H9 (cell line): ENCODE measurements at regions not wholly inside any gene's neighbourhood (a gene's known extent, or its start where the extent isn't known, plus 50 kb on each side); places are given as distances from the start of the nearest gene placed in this dataset.

Experiments
- DNase-seq: peaks from one replicate; pipeline ENCODE4 v3.0.0-alpha.2; 2017
- H2AFZ ChIP-seq: one replicate; pipeline ENCODE4 v1.6.1; 2013; ENCODE audit warnings: mild to moderate bottlenecking, low read length, control low read depth, moderate library complexity
- H2AK5ac ChIP-seq: 2 replicates; pipeline ENCODE4 v1.6.1; 2013; ENCODE audit warnings: low read length, control low read depth, mixed read lengths; ENCODE audit not compliant: insufficient read length
- H2BK120ac ChIP-seq: one replicate; pipeline ENCODE4 v1.6.1; 2013; ENCODE audit warnings: low read depth, mild to moderate bottlenecking, low read length, control low read depth, inconsistent platforms; ENCODE audit not compliant: poor library complexity, severe bottlenecking
- H2BK12ac ChIP-seq: 2 replicates; pipeline ENCODE4 v1.6.1; 2013; ENCODE audit warnings: low read length, control low read depth, mixed read lengths, low read depth; ENCODE audit not compliant: insufficient read length
- H2BK15ac ChIP-seq: 2 replicates; pipeline ENCODE4 v1.6.1; 2013; ENCODE audit warnings: low read depth, low read length, control low read depth
- H2BK20ac ChIP-seq: one replicate; pipeline ENCODE4 v1.6.1; 2013; ENCODE audit warnings: low read depth, mild to moderate bottlenecking, low read length, control low read depth, inconsistent platforms; ENCODE audit not compliant: poor library complexity, severe bottlenecking
- H2BK5ac ChIP-seq: 2 replicates; pipeline ENCODE4 v1.6.1; 2013; ENCODE audit warnings: low read length, control low read depth, mixed read lengths; ENCODE audit not compliant: insufficient read length
- H3K14ac ChIP-seq: 2 replicates; pipeline ENCODE4 v1.6.1; 2013; ENCODE audit warnings: low read length, control low read depth; ENCODE audit not compliant: insufficient read depth
- H3K18ac ChIP-seq: 2 replicates; pipeline ENCODE4 v1.6.1; 2013; ENCODE audit warnings: low read depth, mild to moderate bottlenecking, mixed read lengths, low read length, control low read depth; ENCODE audit not compliant: insufficient read length
- H3K23ac ChIP-seq: 2 replicates; pipeline ENCODE4 v1.6.1; 2013; ENCODE audit warnings: low read length, control low read depth, mixed read lengths, low read depth; ENCODE audit not compliant: insufficient read length
- H3K23me2 ChIP-seq: 2 replicates; pipeline ENCODE4 v1.6.1; 2013; ENCODE audit warnings: low read depth, mild to moderate bottlenecking, mixed read lengths, low read length, control low read depth; ENCODE audit not compliant: insufficient read length, poor library complexity, severe bottlenecking
- H3K27ac ChIP-seq: 2 replicates; pipeline ENCODE4 v1.5.1; 2013; ENCODE audit warnings: low read length, control low read depth, mixed read lengths, low read depth; ENCODE audit not compliant: insufficient read length
- H3K27me3 ChIP-seq: 2 replicates; pipeline ENCODE4 v1.6.1; 2013; ENCODE audit warnings: low read length, control low read depth, inconsistent platforms; ENCODE audit not compliant: insufficient read depth
- H3K4ac ChIP-seq: 2 replicates; pipeline ENCODE4 v1.6.1; 2013; ENCODE audit warnings: low read depth, mild to moderate bottlenecking, control low read depth, inconsistent platforms, low read length, moderate library complexity
- H3K4me1 ChIP-seq: 2 replicates; pipeline ENCODE4 v1.6.1; 2013; ENCODE audit warnings: low read length, control low read depth, inconsistent platforms; ENCODE audit not compliant: insufficient read depth
- H3K4me2 ChIP-seq: 2 replicates; pipeline ENCODE4 v1.6.1; 2013; ENCODE audit warnings: low read length, control low read depth, mixed read lengths; ENCODE audit not compliant: insufficient read length, insufficient read depth
- H3K56ac ChIP-seq: 2 replicates; pipeline ENCODE4 v1.6.1; 2013; ENCODE audit warnings: low read depth, mild to moderate bottlenecking, mixed read lengths, low read length, control low read depth; ENCODE audit not compliant: insufficient read length
- H3K79me1 ChIP-seq: 2 replicates; pipeline ENCODE4 v1.6.1; 2013; ENCODE audit warnings: low read depth, mild to moderate bottlenecking, moderate library complexity, low read length, control low read depth, inconsistent platforms; ENCODE audit not compliant: insufficient read depth, poor library complexity, severe bottlenecking
- H3K79me2 ChIP-seq: 2 replicates; pipeline ENCODE4 v1.6.1; 2013; ENCODE audit warnings: low read length, control low read depth, inconsistent platforms; ENCODE audit not compliant: insufficient read depth
- H3K9ac ChIP-seq: 2 replicates; pipeline ENCODE4 v1.6.1; 2013; ENCODE audit warnings: low read length, control low read depth, mixed read lengths; ENCODE audit not compliant: insufficient read length; ENCODE audit errors: extremely low read depth
- H3K9me3 ChIP-seq: one replicate; pipeline ENCODE4 v1.6.1; 2013; ENCODE audit warnings: low read depth, low read length, inconsistent platforms; ENCODE audit not compliant: control insufficient read depth
- H3T11ph ChIP-seq: one replicate; pipeline ENCODE4 v1.6.1; 2013; ENCODE audit warnings: mild to moderate bottlenecking, low read length, control low read depth, inconsistent platforms
- H4K20me1 ChIP-seq: one replicate; pipeline ENCODE4 v1.6.1; 2013; ENCODE audit not compliant: control insufficient read depth, insufficient read length, insufficient read depth
- H4K5ac ChIP-seq: 2 replicates; pipeline ENCODE4 v1.6.1; 2013; ENCODE audit warnings: low read depth, mild to moderate bottlenecking, mixed read lengths, low read length, control low read depth; ENCODE audit not compliant: insufficient read length
- H4K8ac ChIP-seq: replicated peaks from 2 replicates; pipeline ENCODE4 v1.6.1; 2013; ENCODE audit warnings: low read length, control low read depth, mixed read lengths, low read depth; ENCODE audit not compliant: insufficient read length
- H4K91ac ChIP-seq: 2 replicates; pipeline ENCODE4 v1.6.1; 2013; ENCODE audit warnings: low read depth, mild to moderate bottlenecking, moderate library complexity, mixed read lengths, low read length, control low read depth; ENCODE audit not compliant: insufficient read length
- H3K27ac Mint-ChIP-seq, 3 experiments: 2 replicates in 2 of 3; 3 replicates in 1 of 3; pipeline ENCODE4 v1.8.0; 2020 to 2021; ENCODE audit warnings: mixed read lengths in 3 of 3, mild to moderate bottlenecking in 1 of 3, moderate library complexity in 1 of 3
- H3K27me3 Mint-ChIP-seq: 2 replicates; pipeline ENCODE4 v1.8.0; 2021; ENCODE audit warnings: low read depth, mild to moderate bottlenecking, moderate library complexity, mixed read lengths
- H3K36me3 Mint-ChIP-seq, 3 experiments: 2 replicates in 2 of 3; 3 replicates in 1 of 3; pipeline ENCODE4 v1.8.0; 2020 to 2021; ENCODE audit warnings: low read depth in 3 of 3, mixed read lengths in 3 of 3; ENCODE audit not compliant: insufficient read depth in 1 of 3
- H3K4me1 Mint-ChIP-seq, 2 experiments: 2 replicates each; pipeline ENCODE4 v1.8.0; 2020; ENCODE audit warnings: mixed read lengths in 2 of 2
- H3K4me3 Mint-ChIP-seq, 2 experiments: 2 replicates in 1 of 2; 3 replicates in 1 of 2; pipeline ENCODE4 v1.8.0; 2020 to 2021; ENCODE audit warnings: mild to moderate bottlenecking in 2 of 2, mixed read lengths in 2 of 2, moderate library complexity in 1 of 2
- H3K9me3 Mint-ChIP-seq, 2 experiments: 2 replicates in 1 of 2; 3 replicates in 1 of 2; pipeline ENCODE4 v1.8.0; 2020; ENCODE audit warnings: mild to moderate bottlenecking in 2 of 2, mixed read lengths in 2 of 2, moderate library complexity in 1 of 2
- CTCF ChIP-seq: fragments of 200-600 bp; sonication (generic); conservative IDR thresholded peaks from 3 replicates; pipeline ENCODE4 v1.8.0; 2021; ENCODE audit warnings: antibody characterized with exemption, mild to moderate bottlenecking
- WGBS: extraction: QIAGEN DNeasy Blood & Tissue Kit; methylation state at CpG from one replicate; pipeline ENCODE4 v1.1.7; 2013; ENCODE audit warnings: missing lambda C conversion rate, low lambda C conversion rate, mixed read lengths; ENCODE audit not compliant: insufficient read length; ENCODE audit errors: extremely low coverage; 5-methylcytosine and 5-hydroxymethylcytosine counted together

- Mint-ChIP-seq H3K27me3 (no peaks in the 10 kb centered on the region), H3K27ac (peak overlapping the region in 1 of 3 experiments; percentile 62; a peak in 1 of 7 replicates), H3K4me3 (no peak overlapping the region; a peak in 1 of 5 replicates), H3K9me3 (peaks cover 0 to 2% of the 10 kb centered on the region in 2 experiments; a peak in 1 of 5 replicates), H3K4me1 (peaks cover 67 to 70% of the 10 kb centered on the region in 2 experiments), H3K36me3 (no peaks in the 10 kb centered on the region; a peak in 1 of 7 replicates)
- Histone ChIP-seq H3K79me2 (no peaks in the 10 kb centered on the region), H3K23ac (no peak overlapping the region), H3K14ac (no peak overlapping the region), H3K9ac (no peak overlapping the region), H3K9me3 (no peaks in the 10 kb centered on the region), H3K27me3 (no peaks in the 10 kb centered on the region), H3K4ac (no peak overlapping the region), H3K23me2 (no peaks in the 10 kb centered on the region), H3K18ac (no peak overlapping the region), H3T11ph (no peak overlapping the region), H3K4me1 (peaks cover 10% of the 10 kb centered on the region), H2AK5ac (no peak overlapping the region), H4K20me1 (no peaks in the 10 kb centered on the region), H2BK5ac (no peak overlapping the region), H4K8ac (no peak overlapping the region), H2BK12ac (no peak overlapping the region), H4K91ac (no peak overlapping the region), H3K27ac (no peak overlapping the region), H3K4me2 (peak overlapping the region; percentile 9), H3K79me1 (no peaks in the 10 kb centered on the region), H2BK120ac (peak overlapping the region; percentile 48), H3K56ac (no peak overlapping the region), H4K5ac (no peak overlapping the region), H2BK15ac (no peak overlapping the region), H2AFZ (no peak overlapping the region), H2BK20ac (no peak overlapping the region)
- TF ChIP-seq CTCF = peak; percentile 46; the same call in 2 of the 3 replicates
- WGBS = no CpG with 5 or more reads among the region's 14 CpGs
- DNase-seq = peak; percentile 87
Observed at GRCh38 chr5:125412561-125413495, 666.4 kb upstream of the ZNF608 start.
